K562 (cell line): ENCODE measurements at regions not wholly inside any gene's neighbourhood (a gene's known extent, or its start where the extent isn't known, plus 50 kb on each side); places are given as distances from the start of the nearest gene placed in this dataset.

Experiments
- ATF2 ChIP-seq: sonication (generic); formaldehyde crosslinking; IDR thresholded peaks from 2 replicates; pipeline ENCODE4 v1.8.1; 2022; ENCODE audit warnings: missing genetic modification reagents
- CBFA2T2 ChIP-seq: fragments of 450-650 bp; conservative IDR thresholded peaks from 2 replicates; pipeline ENCODE4 v1.6.1; 2017; ENCODE audit warnings: mild to moderate bottlenecking
- CREB1 ChIP-seq, 2 experiments: sonication (generic) in 1 of 2; formaldehyde crosslinking in 1 of 2; IDR thresholded peaks; 2 replicates each; pipeline versions ENCODE4 v1.6.1 to v1.8.0; 2012 to 2022; ENCODE audit warnings: inconsistent platforms in 1 of 2, mild to moderate bottlenecking in 1 of 2, missing genetic modification reagents in 1 of 2, moderate library complexity in 1 of 2
- DEAF1 ChIP-seq: fragments of 450-650 bp; formaldehyde crosslinking; IDR thresholded peaks from 2 replicates; pipeline ENCODE4 v1.4.0; 2020; ENCODE audit warnings: mild to moderate bottlenecking, moderate library complexity
- EWSR1 ChIP-seq: fragments of 450-650 bp; IDR thresholded peaks from 2 replicates; pipeline ENCODE4 v1.6.1; 2018; ENCODE audit warnings: borderline replicate concordance, mild to moderate bottlenecking, low read depth, moderate library complexity; ENCODE audit not compliant: partially characterized antibody
- HEY1 ChIP-seq: fragments of 250-450 bp; sonication (Bioruptor Pico); IDR thresholded peaks from 2 replicates; pipeline ENCODE4 v1.5.0; 2020; ENCODE audit warnings: mild to moderate bottlenecking, moderate library complexity, borderline replicate concordance
- MCM5 ChIP-seq: fragments of 450-650 bp; IDR thresholded peaks from 2 replicates; pipeline ENCODE4 v1.6.1; 2016; ENCODE audit warnings: low read depth
- NCOA4 ChIP-seq: fragments of 450-650 bp; IDR thresholded peaks from 2 replicates; pipeline ENCODE4 v1.6.1; 2018; ENCODE audit warnings: mild to moderate bottlenecking; ENCODE audit not compliant: partially characterized antibody
- PHF21A ChIP-seq: fragments of 450-650 bp; IDR thresholded peaks from 2 replicates; pipeline ENCODE4 v1.6.1; 2017; ENCODE audit warnings: low read depth, borderline replicate concordance
- RAD21 ChIP-seq, 2 experiments: fragments of 250-450 bp in 1 of 2; fragments of 450-650 bp in 1 of 2; sonication (Bioruptor Pico) in 1 of 2; formaldehyde crosslinking in 1 of 2; IDR thresholded peaks in 1 of 2; conservative IDR thresholded peaks in 1 of 2; 2 replicates each; pipeline versions ENCODE4 v1.4.0 to v1.8.0; 2020 to 2022; ENCODE audit warnings: mild to moderate bottlenecking in 2 of 2, moderate library complexity in 1 of 2
- RAD51 ChIP-seq: fragments of 450-650 bp; IDR thresholded peaks from 2 replicates; pipeline ENCODE4 v1.7.1; 2016; ENCODE audit warnings: low read depth, mild to moderate bottlenecking, borderline replicate concordance
- SMAD2 ChIP-seq: fragments of 150-350 bp; IDR thresholded peaks from 2 replicates; pipeline ENCODE4 v1.6.1; 2014; ENCODE audit warnings: low read depth, mild to moderate bottlenecking, low read length
- TFAP4 ChIP-seq: sonication (generic); formaldehyde crosslinking; IDR thresholded peaks from 2 replicates; pipeline ENCODE4 v1.8.0; 2022; ENCODE audit warnings: missing genetic modification reagents, mild to moderate bottlenecking, moderate library complexity, borderline replicate concordance
- TF ChIP-seq, protein P1 (sequence below), 3 experiments: fragments of 200-800 bp in 1 of 3; fragments of 250-450 bp in 1 of 3; fragments of 450-650 bp in 1 of 3; sonication (Bioruptor Pico) in 1 of 3; sonication (Bioruptor generic) in 1 of 3; formaldehyde crosslinking in 1 of 3; IDR thresholded peaks; 2 replicates each; pipeline versions ENCODE4 v1.6.1 to v1.8.0; 2016 to 2022; ENCODE audit warnings: mild to moderate bottlenecking in 2 of 3, missing genetic modification characterization in 2 of 3, missing compliant biosample characterization in 1 of 3, moderate library complexity in 1 of 3
- TF ChIP-seq, protein P2 (sequence below): fragments of 450-650 bp; formaldehyde crosslinking; IDR thresholded peaks from 2 replicates; pipeline ENCODE4 v1.4.0; 2020; ENCODE audit warnings: mild to moderate bottlenecking, mixed read lengths

GRCh38 chr3:14256561-14257342 is 78.1 kb downstream of the LSM3 start (continued):
- TF ChIP-seq, protein P1, sequence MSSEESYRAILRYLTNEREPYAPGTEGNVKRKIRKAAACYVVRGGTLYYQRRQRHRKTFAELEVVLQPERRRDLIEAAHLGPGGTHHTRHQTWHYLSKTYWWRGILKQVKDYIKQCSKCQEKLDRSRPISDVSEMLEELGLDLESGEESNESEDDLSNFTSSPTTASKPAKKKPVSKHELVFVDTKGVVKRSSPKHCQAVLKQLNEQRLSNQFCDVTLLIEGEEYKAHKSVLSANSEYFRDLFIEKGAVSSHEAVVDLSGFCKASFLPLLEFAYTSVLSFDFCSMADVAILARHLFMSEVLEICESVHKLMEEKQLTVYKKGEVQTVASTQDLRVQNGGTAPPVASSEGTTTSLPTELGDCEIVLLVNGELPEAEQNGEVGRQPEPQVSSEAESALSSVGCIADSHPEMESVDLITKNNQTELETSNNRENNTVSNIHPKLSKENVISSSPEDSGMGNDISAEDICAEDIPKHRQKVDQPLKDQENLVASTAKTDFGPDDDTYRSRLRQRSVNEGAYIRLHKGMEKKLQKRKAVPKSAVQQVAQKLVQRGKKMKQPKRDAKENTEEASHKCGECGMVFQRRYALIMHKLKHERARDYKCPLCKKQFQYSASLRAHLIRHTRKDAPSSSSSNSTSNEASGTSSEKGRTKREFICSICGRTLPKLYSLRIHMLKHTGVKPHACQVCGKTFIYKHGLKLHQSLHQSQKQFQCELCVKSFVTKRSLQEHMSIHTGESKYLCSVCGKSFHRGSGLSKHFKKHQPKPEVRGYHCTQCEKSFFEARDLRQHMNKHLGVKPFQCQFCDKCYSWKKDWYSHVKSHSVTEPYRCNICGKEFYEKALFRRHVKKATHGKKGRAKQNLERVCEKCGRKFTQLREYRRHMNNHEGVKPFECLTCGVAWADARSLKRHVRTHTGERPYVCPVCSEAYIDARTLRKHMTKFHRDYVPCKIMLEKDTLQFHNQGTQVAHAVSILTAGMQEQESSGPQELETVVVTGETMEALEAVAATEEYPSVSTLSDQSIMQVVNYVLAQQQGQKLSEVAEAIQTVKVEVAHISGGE (CRISPR knock-in tag; IDR thresholded peaks at IDR 0.05): peak in 1 of 3 experiments; percentile 21; a peak in 1 of 6 replicates
- TF ChIP-seq DEAF1 (CRISPR knock-in tag) (no peak), EWSR1 (no peak), CREB1 (IDR thresholded peaks at IDR 0.05) (no peak), CREB1 (CRISPR knock-in tag; IDR thresholded peaks at IDR 0.05) (0 out of 2 replicates have a peak, but pooled peaks have one; percentile 14), ATF2 (no peak), NCOA4 (no peak), PHF21A (no peak), CBFA2T2 (peak; percentile 42; the same call in 1 of the 2 replicates), MCM5 (no peak), TFAP4 (peak; percentile 33; the same call in 1 of the 2 replicates), HEY1 (CRISPR knock-in tag) (no peak), SMAD2 (no peak), RAD21 (CRISPR knock-in tag; conservative IDR thresholded peaks at IDR 0.05 in 1 of 2, IDR thresholded peaks at IDR 0.05 in 1 of 2) (peak in 1 of 2 experiments; percentile 24; a peak in 1 of 4 replicates), RAD51 (peak; percentile 86)
- TF ChIP-seq, protein P2, sequence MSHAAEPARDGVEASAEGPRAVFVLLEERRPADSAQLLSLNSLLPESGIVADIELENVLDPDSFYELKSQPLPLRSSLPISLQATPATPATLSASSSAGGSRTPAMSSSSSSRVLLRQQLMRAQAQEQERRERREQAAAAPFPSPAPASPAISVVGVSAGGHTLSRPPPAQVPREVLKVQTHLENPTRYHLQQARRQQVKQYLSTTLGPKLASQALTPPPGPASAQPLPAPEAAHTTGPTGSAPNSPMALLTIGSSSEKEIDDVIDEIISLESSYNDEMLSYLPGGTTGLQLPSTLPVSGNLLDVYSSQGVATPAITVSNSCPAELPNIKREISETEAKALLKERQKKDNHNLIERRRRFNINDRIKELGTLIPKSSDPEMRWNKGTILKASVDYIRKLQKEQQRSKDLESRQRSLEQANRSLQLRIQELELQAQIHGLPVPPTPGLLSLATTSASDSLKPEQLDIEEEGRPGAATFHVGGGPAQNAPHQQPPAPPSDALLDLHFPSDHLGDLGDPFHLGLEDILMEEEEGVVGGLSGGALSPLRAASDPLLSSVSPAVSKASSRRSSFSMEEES (CRISPR knock-in tag): peak; percentile 90
